ENCODE measurements at regions not wholly inside any gene's neighbourhood (a gene's known extent, or its start where the extent isn't known, plus 50 kb on each side); places are given as distances from the start of the nearest gene placed in this dataset.
A peak's percentile ranks its signal among the peaks of the same experiment; 100 is the strongest.
"Not testable (repeated sequence)": the region's sequence is repeated elsewhere in the genome, so short reads cannot be mapped to it uniquely, and the experiment has no call there.

DNA sequence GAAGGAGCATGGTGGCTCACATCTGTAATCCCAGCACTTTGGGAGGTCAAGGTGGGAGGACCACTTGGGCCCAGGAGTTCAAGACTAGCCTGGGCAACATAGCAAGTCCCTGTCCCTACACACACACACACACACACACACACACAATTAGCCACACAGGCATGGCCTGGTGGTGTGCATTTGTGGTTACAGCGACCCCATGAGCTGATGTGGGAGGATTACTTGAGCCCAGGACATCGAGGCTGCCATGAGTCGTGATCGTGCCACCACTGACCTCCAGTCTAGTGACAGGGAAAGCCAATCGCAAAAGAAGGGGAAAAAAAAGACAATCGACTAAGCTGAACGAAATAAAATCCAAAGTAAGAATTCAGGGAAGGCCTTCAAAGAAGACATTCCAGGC is 67.9 kb downstream of the TBX3 start:
- DNase-seq (ENCODE audit: low read depth): no peak

DNA sequence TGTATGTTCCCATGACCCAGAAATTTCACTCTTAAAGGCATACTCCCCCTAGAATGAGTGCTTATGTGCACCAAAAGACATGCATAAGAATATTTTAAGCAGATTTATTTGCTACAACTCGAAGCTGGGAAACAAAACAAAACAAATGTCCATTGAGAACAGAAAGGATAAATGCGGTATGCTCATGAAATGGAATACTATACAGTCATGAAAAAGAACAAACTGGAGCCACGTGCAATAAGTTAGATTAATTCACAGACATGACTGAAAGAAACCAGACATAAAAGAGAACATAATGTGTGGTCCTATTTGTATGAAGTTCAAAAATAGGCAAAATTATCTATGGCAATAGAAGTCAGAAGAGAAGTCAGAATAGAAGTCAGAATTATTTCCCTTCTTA is 69.9 kb downstream of the TBX3 start:
- no peak for DNase-seq (ENCODE audit: low read depth)

DNA sequence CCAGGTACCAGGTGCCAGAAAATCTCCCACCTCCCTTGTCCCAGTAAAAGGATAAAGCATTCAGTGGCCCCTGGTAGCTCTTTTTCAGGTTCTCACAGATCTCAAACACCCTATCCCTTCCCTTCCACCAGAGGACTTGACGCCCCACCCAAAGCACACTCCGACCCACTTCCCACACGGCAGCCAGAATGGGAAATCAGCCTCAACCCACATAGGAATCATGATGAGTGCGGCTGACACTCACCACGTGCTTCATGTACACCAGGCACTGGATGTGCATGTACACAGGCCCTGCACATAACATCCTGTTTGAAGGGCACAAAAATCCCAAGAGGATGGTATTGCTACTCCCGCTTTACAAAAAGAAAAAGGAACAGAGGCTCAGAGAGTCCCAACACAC is 71.9 kb downstream of the TBX3 start:
- DNase-seq (ENCODE audit: low read depth): no peak

DNA sequence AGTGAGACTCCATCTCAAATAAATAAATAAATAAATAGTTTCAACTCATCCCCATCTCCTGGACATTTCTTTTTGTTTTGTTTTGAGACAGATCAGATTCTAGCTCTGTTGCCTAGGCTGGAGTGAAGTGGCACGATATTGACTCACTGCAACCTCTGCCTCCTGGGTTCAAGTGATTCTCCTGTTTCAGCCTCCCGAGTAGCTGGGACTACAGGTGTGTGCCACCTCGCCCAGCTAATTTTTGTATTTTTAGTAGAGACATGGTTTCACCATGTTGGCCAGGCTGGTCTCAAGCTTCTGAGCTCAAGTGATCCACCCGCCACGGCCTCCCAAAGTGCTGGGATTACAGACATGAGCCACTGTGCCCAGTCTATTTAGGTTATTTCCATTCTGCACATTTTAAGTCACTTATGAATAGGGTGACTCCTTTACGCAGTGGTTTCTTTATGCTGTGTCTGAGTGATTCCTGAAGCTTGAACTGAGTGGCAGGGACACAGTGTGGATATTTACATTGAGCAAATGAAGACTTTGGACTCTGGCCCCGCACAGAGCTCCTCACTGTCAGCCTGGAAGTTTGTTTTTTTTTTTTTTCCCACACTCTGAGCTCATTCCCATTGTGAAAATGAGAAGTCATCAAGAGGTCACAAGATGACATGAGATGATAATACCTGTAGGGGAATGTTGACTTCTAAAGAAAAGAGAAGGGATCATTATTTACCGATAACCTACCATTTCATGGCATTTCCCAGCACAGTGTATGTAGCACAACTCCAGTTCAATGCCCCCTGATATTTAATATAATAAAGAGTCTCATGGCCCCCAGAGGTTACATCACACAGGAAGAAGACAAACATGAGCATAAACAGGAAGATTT is 72.6 kb downstream of the TBX3 start:
- no peak for DNase-seq (ENCODE audit: low read depth)

DNA sequence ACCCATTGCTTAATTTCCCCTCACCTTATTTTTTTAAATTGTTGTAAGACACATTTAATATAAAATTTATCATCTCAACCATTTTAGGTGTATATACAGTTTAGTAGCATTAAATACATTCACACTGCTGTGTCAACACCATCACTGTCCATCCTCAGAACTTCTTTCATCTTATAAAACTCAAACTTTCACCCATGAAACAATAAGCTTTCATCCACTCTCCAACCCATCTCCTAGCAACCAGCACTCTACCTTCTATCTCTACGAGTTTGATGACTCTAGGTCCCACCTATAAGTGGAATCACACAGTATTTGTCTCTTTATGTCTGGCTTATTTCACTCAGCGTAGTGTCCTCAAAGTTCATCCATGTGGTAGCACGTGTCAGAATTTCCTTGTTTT is 75.5 kb downstream of the TBX3 start:
- no peak for DNase-seq (ENCODE audit: low read depth)

DNA sequence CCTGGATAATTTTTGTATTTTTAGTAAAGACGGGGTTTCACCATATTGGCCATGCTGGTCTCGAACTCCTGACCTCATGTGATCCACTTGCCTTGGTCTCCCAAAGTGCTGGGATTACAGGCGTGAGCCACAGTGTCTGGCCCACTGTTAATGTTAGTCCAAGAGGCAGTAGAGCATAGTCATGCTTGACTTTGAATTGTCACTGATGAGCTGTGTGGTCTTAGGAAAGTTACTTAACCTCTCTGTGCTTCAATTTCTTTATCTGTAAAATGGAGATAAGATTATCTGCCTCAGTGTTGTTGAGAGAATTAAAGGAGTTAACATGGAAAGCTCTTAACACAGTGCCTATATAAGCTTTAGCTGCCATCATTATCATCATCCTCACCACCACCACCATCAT is 78.1 kb downstream of the TBX3 start:
- DNase-seq (ENCODE audit: low read depth): no peak

DNA sequence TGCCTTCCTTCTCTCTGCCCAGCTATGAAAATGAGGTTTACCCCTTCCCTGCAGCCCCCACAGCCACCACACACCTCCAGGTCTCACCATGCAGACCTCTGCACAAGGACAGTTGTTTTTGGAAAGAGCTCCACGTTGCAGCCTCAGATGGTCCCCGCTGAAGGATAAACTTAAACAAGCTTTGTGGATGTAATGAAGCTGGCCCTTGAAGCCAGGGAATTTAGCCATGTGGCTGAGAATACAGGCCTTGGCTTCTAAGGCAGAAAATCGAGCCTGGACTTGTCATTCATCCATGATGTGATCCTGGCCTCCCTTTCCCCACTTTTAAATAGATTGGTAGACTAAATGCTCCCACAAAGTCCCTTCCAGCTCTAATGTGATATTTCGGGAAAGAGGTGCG is 79.4 kb downstream of the TBX3 start:
- no peak for DNase-seq (ENCODE audit: low read depth)

DNA sequence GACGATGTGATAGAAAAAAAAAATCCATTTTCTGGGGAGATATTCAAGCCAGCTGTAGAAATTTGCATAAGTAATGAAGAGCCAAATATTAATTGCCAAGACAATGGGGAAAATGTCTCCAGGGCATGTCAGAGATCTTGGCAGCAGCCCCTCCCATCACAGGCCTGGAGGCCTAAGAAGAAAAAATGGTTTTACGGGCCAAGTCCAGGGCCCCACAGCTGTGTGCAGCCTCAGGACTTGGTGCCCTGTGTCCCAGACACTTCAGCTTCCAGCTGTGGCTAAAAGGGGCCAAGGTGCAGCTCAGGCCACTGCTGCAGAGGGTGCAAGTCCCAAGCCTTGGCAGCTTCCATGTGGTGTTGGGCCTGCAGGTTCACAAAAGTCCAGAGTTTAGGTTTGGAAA is 83.4 kb downstream of the TBX3 start:
- DNase-seq (ENCODE audit: low read depth): not testable (repeated sequence)

DNA sequence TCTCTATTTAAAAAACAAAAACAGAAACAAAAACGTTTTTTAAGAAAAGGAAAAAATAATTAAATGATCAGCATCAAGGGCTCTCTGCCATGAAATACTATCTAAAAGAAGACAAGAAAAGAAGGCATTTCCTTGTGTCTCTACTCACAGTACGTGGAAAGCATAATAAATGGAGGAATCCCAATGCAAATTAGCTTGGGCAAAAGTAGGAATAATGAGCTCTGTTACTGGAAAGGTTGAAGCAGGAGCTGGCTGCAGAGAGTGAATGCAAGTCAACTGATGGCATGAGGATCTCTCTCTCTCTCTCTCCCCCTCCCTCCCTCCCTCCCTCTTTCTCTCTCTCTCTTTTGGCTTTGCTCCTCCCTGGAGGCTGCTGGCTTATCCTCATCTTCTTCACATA is 85.9 kb downstream of the TBX3 start:
- DNase-seq (ENCODE audit: low read depth): no peak

DNA sequence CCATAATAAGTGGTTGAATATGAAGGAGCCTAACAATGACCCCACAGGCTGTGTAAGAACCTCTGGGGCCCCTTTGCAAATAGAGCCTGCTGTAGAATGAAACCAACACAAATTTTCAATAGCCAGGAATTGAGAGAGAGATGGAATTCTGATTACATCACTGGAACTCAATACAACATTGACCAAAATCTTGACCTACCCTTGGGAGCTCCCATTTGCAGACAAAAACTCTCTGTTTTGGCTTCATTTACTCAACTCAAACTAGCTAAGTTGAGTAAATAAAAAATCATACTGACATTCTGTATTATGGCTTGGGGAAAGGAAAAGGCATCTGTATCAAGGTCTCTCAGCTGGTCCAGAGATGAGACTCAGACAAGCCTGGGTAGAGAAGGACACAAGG is 91.0 kb downstream of the TBX3 start:
- DNase-seq (ENCODE audit: low read depth): no peak

DNA sequence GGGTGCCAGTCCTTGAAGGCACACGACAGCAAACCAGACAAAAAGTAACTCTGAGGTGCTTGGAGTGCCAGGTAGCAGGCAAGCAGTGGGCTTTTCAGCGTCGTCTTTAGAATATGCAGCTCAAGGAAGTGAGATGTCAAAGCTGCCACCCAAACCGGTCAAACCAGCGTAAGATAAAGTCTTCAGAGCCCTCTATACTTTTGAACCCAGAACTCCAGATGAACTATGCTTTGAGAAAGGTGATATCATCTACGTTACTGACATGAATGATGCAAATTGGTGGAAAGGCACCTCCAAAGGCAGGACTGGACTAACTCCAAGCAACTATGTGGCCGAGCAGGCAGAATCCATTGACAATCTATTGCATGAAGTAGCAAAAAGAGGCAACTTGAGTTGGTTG is 95.9 kb downstream of the TBX3 start:
- no peak for DNase-seq (ENCODE audit: low read depth)

DNA sequence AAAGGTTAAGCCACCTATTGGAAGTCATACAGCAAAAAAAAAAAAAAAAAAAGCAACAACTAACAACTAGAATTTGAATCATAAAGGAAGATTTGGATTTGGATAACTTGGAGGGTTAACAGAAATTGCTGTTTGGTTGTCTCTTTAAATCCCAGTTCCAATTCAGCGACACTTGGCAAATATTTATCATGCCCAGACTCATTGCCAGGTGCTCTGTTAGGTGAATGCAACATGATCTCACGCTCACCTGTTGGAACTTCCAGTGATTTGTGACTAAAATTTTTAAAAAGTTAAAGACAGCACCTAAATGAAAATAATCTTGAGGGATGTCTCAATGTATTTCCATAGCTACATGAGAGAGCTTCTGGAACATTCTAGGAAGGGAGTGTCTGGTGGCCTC is 103.7 kb downstream of the TBX3 start:
- DNase-seq (ENCODE audit: low read depth): no peak

DNA sequence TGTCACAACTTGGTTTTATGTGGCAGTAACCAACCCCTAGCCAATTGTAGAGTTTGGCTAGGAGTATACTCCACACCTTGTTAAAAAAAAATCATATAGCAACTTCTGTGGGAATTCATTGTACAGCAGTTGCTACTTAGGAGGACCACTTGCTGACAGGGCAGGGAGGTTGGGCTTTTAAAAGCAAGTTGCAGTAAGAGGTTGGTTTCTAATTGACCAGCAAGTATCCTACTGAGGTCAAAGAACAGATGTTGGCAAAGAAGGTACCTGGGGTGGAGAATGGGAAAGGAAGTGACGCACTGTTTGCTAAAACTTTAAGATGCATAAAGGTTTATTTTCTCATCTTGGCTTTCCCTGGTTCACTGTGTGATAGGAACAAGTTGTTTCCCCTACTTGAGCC is 104.6 kb downstream of the TBX3 start:
- DNase-seq (ENCODE audit: low read depth): no peak

DNA sequence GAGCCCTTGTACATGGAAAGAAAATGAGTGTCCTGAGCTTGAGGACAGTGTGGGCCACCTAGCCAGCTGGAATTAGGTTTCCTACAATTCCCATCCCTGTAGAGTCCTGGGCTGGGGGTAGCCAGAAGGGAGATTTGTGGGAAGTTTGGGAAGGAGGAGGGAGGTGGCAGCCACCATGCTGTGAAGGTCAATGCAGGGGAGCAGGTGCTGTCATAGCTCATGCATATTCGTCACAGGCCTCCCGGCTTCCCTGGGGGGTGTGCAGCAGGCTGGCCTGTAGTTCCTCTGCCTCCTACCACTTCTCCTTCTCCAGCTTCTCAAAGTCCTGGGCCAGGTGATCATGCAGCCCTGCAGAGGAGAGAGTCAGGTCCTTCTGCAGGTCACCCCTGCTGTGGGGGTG is 121.3 kb downstream of the TBX3 start:
- no peak for DNase-seq (ENCODE audit: low read depth)

DNA sequence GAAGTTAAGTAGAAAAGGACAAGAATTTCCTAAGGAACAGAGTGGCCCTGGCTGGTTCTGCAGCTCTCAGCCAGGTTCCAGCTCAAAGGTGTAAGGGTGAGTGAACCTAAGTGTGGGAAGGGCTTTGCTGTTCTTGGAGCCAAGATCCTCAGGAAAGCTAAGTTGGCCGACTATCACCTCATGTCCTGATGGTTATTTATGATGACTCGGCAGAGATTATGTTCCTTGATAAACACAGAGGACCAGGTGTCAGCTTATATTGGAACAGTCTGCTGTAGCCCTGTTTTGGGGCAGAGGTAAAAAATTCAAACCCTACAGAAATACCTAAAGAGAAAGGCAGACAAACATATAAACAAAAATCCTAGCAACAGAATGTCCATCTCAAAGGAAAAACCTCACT is 128.5 kb downstream of the TBX3 start:
- no peak for DNase-seq (ENCODE audit: low read depth)

DNA sequence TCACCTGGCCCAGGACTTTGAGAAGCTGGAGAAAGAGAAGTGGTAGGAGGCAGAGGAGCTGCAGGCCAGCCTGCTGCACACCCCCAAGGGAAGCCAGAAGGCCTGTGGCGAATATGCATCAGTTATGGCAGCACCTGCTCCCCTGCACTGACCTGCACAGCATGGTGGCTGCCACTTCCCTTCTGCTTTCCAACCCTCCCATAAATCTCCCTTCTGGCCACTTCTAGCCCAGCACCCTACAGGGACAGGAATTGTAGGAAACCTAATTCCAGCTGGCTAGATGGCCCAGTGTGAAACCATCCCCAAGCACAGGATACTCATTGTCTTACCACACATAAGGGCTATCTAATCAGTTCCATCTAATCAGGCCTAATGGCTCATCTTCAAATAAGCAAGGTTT is 136.3 kb downstream of the TBX3 start:
- DNase-seq (ENCODE audit: low read depth): no peak

DNA sequence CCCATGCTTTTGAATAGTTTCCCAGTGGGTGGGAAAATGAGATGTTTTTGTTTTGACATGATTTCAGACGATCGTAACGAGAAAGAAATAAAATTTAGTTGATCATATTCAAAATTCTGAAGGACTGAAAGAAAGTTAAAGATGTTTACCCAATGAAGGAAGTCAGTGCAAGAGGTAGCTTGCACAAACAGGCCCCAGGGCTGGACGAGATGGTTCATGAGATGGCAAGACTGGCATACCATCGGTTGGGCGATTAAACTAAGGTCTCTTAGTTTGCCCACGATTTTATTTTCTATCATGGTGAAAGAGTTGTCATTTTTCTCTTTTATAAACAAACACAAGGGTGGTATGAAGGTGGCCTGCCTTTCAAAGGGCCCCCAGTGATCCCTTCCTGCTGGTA is 124.5 kb upstream of the TBX5 start:
- DNase-seq (ENCODE audit: low read depth): no peak

DNA sequence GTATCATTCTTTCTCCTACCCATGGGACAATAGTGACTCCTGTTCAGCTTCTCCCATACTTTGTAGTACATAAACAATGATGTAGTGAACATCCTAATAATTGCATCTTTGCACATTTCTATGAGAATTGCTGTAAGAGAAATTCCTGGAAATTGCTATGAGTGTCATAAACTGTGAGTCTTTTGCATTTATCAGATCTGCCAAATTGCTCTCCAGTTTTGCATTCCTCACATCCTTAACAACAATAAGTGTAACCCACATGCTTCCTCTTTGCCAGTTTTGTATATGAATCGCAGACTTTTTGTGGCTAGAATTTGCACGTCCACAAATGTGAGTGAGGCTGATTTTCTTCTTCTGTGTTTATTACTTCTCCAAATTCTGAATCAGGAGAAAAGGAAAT is 124.0 kb upstream of the TBX5 start:
- DNase-seq (ENCODE audit: low read depth): no peak

DNA sequence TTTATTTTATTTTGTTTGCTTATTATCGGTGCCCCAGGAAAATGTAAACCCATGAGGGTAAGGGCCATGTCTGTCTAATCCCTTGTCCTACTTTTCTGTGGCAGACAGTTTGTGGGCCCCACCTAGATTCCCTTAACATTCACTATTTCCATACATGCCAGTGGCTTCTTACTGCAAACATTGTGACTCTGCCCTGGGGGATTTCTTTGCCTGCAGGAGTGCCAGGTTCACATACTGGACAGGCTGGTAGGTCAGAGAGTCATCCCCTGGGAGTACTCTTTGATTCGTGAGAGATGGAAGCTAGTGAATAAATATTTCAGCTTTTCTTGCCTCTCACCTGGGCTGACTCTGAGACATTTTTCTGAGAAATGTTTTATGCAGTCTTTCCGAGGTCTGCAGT is 122.8 kb upstream of the TBX5 start:
- no peak for DNase-seq (ENCODE audit: low read depth)

DNA sequence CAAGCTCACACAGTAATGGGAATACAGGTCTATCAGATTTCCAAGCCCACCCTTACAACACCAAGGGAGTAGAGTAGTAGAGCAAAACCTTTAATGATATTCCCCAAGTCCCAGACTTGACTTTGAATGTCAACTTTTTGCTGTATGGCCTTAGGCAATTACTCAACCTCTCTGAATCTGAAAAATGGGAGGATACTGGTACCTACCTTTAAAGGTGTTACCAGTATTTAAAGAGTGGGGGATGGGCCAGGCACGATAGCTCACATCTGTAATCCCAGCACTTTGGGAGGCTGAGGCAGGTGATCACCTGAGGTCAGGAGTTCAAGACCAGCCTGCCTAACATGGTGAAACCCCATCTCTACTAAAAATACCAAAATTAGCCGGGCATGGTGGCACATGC is 115.2 kb upstream of the TBX5 start:
- not testable (repeated sequence) for DNase-seq (ENCODE audit: low read depth)

DNA sequence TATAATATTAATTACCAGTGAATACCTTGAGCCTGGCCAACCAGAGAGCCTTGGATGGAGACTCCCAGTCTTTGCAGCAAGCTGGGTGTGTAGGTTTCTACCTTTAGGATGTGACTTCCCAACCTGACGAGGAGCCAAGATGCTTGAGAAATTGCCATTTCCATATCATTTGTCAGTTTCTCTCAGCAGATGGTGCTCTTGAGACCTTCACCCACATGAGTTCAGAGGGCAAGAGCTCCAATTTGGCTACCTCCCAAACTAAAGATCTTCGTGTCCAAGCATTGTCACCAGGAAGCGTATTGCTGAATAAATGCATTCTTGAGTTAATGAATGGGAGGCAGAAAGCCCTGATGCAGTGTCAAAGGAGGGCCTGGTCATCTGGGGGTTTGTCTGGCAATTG is 106.4 kb upstream of the TBX5 start:
- DNase-seq (ENCODE audit: low read depth): no peak

DNA sequence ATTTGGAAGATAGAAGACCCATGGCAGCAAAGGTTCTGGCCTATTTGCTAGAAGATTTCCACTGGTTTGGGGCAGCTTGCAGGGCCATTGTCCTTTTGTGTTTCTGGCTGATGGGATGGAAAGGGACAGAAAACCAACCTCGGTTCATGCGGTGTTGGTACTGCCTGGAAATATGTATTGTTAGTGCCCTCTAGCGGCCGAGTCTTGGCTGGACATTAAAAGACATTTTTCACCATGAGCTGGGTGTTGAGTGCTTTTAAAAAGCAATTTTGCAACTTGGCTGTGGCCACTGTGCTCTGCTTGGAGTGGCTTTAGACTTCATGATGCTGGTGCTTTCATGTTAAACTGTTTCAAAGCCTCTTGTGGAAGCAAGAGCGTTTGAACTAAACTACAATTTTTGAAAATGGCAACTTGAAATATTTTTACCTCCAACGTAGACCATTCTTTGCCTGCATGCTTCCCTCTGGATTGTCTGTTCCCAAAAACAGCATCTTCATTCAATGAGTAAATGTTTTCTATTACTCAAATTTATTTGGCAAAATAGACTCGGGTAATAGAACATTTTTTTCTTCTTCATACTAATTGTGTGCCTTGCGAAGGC is 102.7 kb upstream of the TBX5 start:
- peak; percentile 45 for DNase-seq (ENCODE audit: low read depth)

DNA sequence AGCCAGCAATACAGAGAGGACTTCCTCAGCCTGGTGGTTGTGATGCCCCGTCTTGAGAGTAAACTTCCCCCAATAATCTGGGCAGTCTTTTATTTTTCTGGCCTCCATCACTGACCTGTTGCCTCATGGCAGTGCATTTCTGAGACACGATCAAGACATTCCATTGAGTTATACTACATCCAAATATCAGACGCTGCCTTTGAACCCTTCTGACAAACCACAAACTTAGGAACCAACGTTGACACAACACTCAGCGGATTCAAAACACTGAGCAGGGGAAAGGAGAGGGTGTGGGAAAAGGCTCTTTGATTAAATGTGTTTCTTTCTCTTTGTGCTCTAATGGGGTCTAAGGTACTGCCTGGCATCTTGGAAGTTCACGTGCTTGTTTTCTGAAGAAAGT is 100.7 kb upstream of the TBX5 start:
- no peak for DNase-seq (ENCODE audit: low read depth)

DNA sequence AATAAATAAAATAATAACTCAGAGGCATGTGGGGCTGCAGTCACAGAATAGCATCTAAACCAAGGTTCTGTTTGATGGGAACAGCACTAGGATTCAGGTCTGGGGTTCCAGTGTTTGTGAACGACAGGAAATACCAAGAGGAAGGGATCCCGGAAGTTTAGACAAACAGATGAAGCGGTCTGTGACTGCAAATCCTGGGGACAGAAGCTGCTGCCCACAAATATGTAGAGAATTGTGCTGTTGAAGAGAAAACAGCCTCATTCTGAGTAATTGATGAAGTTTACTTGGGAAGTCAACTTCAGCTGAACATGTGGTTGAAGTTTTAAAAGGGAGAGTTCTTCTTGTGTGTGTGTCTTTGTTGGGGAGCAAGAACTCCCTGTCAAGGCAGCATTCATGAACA is 98.4 kb upstream of the TBX5 start:
- DNase-seq (ENCODE audit: low read depth): no peak

Data from renal cortical epithelial cell (primary cell).